GM19193 (cell line): ENCODE measurements at regions not wholly inside any gene's neighbourhood (a gene's known extent, or its start where the extent isn't known, plus 50 kb on each side); places are given as distances from the start of the nearest gene placed in this dataset.
A peak's percentile ranks its signal among the peaks of the same experiment; 100 is the strongest.

ENCODE experiments used
- POLR2A ChIP-seq: IDR thresholded peaks from 4 replicates; pipeline ENCODE4 v1.6.1; 2011; ENCODE audit not compliant: insufficient read depth, insufficient read length; ENCODE audit errors: extremely low read depth

GRCh38 chr12:116331876-116332275, 54.4 kb upstream of the MED13L start:
- TF ChIP-seq POLR2A, result no peak

- no peak for TF ChIP-seq POLR2A
Measured at GRCh38 chr12:116332705-116333380, 55.4 kb upstream of the MED13L start.

GRCh38 chr12:116333402-116333801, 55.9 kb upstream of the MED13L start:
- no peak for TF ChIP-seq POLR2A

- peak; percentile 22 for TF ChIP-seq POLR2A
Measured at GRCh38 chr12:116336542-116337065, 59.1 kb upstream of the MED13L start.

GRCh38 chr12:116337312-116337711, 59.8 kb upstream of the MED13L start:
- TF ChIP-seq POLR2A, result no peak

GRCh38 chr12:116338064-116338846, 60.8 kb upstream of the MED13L start:
- TF ChIP-seq POLR2A, result no peak

GRCh38 chr12:116339062-116339461, 61.6 kb upstream of the MED13L start:
- no peak for TF ChIP-seq POLR2A

GRCh38 chr12:116339800-116340371, 62.4 kb upstream of the MED13L start:
- no peak for TF ChIP-seq POLR2A

GRCh38 chr12:116343331-116343884, 65.9 kb upstream of the MED13L start:
- TF ChIP-seq POLR2A, result no peak

GRCh38 chr12:116346222-116346621, 68.7 kb upstream of the MED13L start:
- TF ChIP-seq POLR2A, result no peak

GRCh38 chr12:116346741-116347140, 69.2 kb upstream of the MED13L start:
- no peak for TF ChIP-seq POLR2A

- no peak for TF ChIP-seq POLR2A
Measured at GRCh38 chr12:116347265-116347664, 69.8 kb upstream of the MED13L start.

- TF ChIP-seq POLR2A, result no peak
Measured at GRCh38 chr12:116352315-116352835, 74.9 kb upstream of the MED13L start.

GRCh38 chr12:116353958-116354357, 76.5 kb upstream of the MED13L start:
- TF ChIP-seq POLR2A, result no peak

- no peak for TF ChIP-seq POLR2A
Measured at GRCh38 chr12:116354534-116354933, 77.0 kb upstream of the MED13L start.
